SU-DHL-6 (cell line): ENCODE measurements at regions not wholly inside any gene's neighbourhood (a gene's known extent, or its start where the extent isn't known, plus 50 kb on each side); places are given as distances from the start of the nearest gene placed in this dataset.

Source experiments
- H2AFZ ChIP-seq: fragments of 200-600 bp; sonication (generic); 2 replicates; pipeline ENCODE4 v1.6.1; 2014; ENCODE audit warnings: low read depth, mild to moderate bottlenecking, moderate library complexity, mixed read lengths, antibody characterized with exemption, low read length; ENCODE audit not compliant: severe bottlenecking
- H3F3A ChIP-seq: fragments of 200-600 bp; shearing (Covaris generic); 2 replicates; pipeline ENCODE4 v1.6.0; 2016; ENCODE audit warnings: antibody characterized with exemption, mild to moderate bottlenecking; ENCODE audit not compliant: insufficient read depth
- H3K27ac ChIP-seq: fragments of 200-600 bp; sonication (generic); 2 replicates; pipeline ENCODE4 v1.5.1; 2016; ENCODE audit warnings: low read depth, mild to moderate bottlenecking, low read length, moderate library complexity, mixed read lengths
- H3K27me3 ChIP-seq: fragments of 200-600 bp; sonication (generic), shearing (Covaris generic); 2 replicates; pipeline ENCODE4 v1.6.0; 2014; ENCODE audit warnings: mild to moderate bottlenecking, low read length
- H3K36me3 ChIP-seq: fragments of 200-600 bp; sonication (generic); 2 replicates; pipeline ENCODE4 v1.6.1; 2014; ENCODE audit warnings: mild to moderate bottlenecking, low read length, mixed read lengths
- H3K4me2 ChIP-seq: fragments of 300-600, 200-600 bp; shearing (Covaris generic), sonication (generic); 2 replicates; pipeline ENCODE4 v1.6.0; 2014; ENCODE audit warnings: low read length, low read depth, mild to moderate bottlenecking; ENCODE audit not compliant: poor library complexity, severe bottlenecking
- H3K4me3 ChIP-seq: fragments of 200-600 bp; sonication (generic); 2 replicates; pipeline ENCODE4 v1.5.1; 2014; ENCODE audit warnings: antibody characterized with exemption, low read length, mild to moderate bottlenecking, mixed read lengths; ENCODE audit not compliant: insufficient read depth, poor library complexity, severe bottlenecking
- H3K79me2 ChIP-seq: fragments of 200-600 bp; sonication (generic); 2 replicates; pipeline ENCODE4 v1.6.1; 2014; ENCODE audit warnings: mild to moderate bottlenecking, low read length, moderate library complexity; ENCODE audit not compliant: insufficient read depth
- H3K9ac ChIP-seq: fragments of 200-600 bp; sonication (generic); 2 replicates; pipeline ENCODE4 v1.7.0; 2014; ENCODE audit warnings: mild to moderate bottlenecking, low read length
- H3K9me2 ChIP-seq: fragments of 200-600 bp; sonication (generic); replicated peaks from 2 replicates; pipeline ENCODE4 v1.6.1; 2014; ENCODE audit warnings: low read length; ENCODE audit not compliant: insufficient read depth
- H3K9me3 ChIP-seq: fragments of 200-600 bp; sonication (generic); 2 replicates; pipeline ENCODE4 v1.6.1; 2014; ENCODE audit warnings: low read length, mixed read lengths; ENCODE audit not compliant: insufficient read depth
- H4K20me1 ChIP-seq: fragments of 200-600 bp; sonication (generic); 2 replicates; pipeline ENCODE4 v1.6.1; 2014; ENCODE audit warnings: low read depth, mild to moderate bottlenecking, antibody characterized with exemption, low read length, moderate library complexity, mixed read lengths
- EZH2phosphoT487 ChIP-seq: fragments of 200-600 bp; sonication (generic), shearing (Covaris generic); conservative IDR thresholded peaks from 2 replicates; pipeline ENCODE4 v1.6.1; 2018; ENCODE audit warnings: mild to moderate bottlenecking, antibody characterized with exemption, low read length, moderate library complexity, mixed read lengths
- TF ChIP-seq, protein P1 (sequence below): fragments of 200-600 bp; sonication (generic); IDR thresholded peaks from one replicate; pipeline ENCODE4 v1.5.1; 2017; ENCODE audit warnings: antibody characterized with exemption, mild to moderate bottlenecking, low read length, moderate library complexity; ENCODE audit not compliant: insufficient read depth, poor library complexity, severe bottlenecking

DNA sequence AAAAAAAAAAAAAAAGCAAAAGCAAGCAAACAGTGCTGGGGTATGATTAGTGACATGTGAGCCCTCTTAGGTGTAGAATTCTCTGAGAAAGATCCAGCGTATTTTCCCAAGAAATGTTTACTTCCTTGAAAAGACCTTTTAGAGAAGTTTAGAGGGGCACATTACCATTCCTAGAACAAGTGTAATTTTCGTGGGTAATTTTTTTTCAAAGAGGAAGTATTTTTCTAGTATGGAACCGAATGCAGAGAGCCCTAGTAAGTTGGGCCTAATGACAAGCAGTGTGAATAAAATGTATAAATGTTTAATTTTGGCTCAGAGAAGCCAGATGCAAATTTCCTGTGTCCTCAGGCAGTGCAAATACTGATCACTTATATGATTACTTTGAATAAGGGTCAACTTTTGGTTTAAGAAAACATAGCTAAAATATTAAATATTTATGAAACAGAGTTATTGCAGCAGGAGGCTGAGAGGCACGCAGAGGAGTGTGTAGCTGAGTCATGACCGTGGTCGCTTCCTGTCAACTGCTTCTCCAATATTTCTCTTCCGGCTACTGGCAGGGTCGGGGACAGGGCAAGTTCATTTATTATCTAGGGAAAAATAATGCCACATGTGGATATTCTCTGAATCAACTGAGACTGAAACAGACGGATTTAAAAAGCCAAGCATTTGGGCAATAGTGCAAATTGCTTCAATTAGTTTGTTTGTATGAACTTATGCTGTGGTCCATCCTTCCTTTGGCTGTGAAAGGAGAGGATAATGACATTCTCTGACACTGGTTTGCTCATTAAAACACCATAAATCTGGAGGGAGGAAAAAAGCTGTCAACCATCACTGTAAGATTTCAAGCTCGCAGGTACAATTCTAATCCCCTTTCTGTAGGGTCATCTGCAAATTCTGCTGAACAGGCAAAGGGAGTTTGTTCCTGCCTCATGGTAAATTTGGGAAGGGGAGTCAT is 495.2 kb downstream of the GLRX3 start:
- H3K9me2 ChIP-seq = no peaks in the 10 kb centered on the region
- TF ChIP-seq EZH2phosphoT487 = no peak
- H3K4me3 ChIP-seq = no peak overlapping the region
- no peak overlapping the region for H2AFZ ChIP-seq
- no peaks in the 10 kb centered on the region for H3K9me3 ChIP-seq
- H3K27me3 ChIP-seq = no peaks in the 10 kb centered on the region
- no peak overlapping the region for H3K27ac ChIP-seq
- H3K79me2 ChIP-seq = no peaks in the 10 kb centered on the region
- no peak overlapping the region for H3K9ac ChIP-seq
- H3F3A ChIP-seq = no peaks in the 10 kb centered on the region
- H4K20me1 ChIP-seq = no peaks in the 10 kb centered on the region
- no peaks in the 10 kb centered on the region for H3K36me3 ChIP-seq
- no peak overlapping the region for H3K4me2 ChIP-seq

DNA sequence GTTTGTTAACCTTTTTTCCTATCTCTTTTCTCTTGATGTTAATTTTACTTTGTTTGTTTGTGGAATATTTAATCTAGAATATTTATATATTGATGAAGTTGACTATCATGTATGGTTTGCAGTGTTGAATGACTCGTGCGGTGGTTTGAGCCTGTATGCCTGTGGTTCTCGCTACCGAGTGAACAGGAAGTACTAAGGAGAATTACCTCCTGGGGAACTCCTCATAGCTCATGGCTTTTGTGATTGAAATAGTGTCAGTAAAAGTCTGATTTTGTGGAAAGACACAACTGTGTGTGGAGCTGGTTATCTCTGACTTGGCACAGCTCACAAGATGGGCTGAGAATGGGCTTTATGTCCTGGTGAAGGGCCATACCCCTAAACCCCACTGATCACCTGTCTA is 498.6 kb downstream of the GLRX3 start:
- no peak overlapping the region for H3K9ac ChIP-seq
- H3K4me3 ChIP-seq = no peak overlapping the region
- no peaks in the 10 kb centered on the region for H3K9me2 ChIP-seq
- H3K4me2 ChIP-seq = no peak overlapping the region
- no peaks in the 10 kb centered on the region for H3K36me3 ChIP-seq
- H3K27me3 ChIP-seq = no peaks in the 10 kb centered on the region
- H3F3A ChIP-seq = no peaks in the 10 kb centered on the region
- H3K9me3 ChIP-seq = no peaks in the 10 kb centered on the region
- no peak for TF ChIP-seq EZH2phosphoT487
- TF ChIP-seq, protein P1, sequence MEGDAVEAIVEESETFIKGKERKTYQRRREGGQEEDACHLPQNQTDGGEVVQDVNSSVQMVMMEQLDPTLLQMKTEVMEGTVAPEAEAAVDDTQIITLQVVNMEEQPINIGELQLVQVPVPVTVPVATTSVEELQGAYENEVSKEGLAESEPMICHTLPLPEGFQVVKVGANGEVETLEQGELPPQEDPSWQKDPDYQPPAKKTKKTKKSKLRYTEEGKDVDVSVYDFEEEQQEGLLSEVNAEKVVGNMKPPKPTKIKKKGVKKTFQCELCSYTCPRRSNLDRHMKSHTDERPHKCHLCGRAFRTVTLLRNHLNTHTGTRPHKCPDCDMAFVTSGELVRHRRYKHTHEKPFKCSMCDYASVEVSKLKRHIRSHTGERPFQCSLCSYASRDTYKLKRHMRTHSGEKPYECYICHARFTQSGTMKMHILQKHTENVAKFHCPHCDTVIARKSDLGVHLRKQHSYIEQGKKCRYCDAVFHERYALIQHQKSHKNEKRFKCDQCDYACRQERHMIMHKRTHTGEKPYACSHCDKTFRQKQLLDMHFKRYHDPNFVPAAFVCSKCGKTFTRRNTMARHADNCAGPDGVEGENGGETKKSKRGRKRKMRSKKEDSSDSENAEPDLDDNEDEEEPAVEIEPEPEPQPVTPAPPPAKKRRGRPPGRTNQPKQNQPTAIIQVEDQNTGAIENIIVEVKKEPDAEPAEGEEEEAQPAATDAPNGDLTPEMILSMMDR = no peak
- H3K79me2 ChIP-seq = no peaks in the 10 kb centered on the region
- H3K27ac ChIP-seq = no peak overlapping the region
- no peaks in the 10 kb centered on the region for H4K20me1 ChIP-seq
- H2AFZ ChIP-seq = no peak overlapping the region

DNA sequence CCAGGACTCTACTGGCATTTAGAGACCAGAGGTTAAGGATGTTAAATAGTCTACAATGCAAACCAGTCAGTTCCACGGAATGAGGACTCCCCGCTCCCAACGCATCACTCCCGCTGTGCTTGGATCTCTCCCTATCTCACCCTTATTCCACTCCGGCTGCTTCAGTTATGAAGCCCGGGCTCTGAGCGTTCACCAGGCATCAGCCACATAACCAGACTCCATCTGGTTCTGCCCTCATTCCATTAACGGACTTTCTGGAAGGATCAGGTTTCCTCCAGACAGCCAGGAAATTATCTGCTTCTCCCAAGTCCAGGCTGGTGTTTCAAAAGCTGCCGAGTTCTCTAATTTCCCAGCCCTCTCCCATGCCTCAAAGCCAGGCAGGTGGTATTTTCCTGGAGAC is 499.3 kb downstream of the GLRX3 start:
- Histone ChIP-seq H3K9ac (no peak overlapping the region), H3K36me3 (no peaks in the 10 kb centered on the region), H3F3A (no peaks in the 10 kb centered on the region), H3K4me2 (no peak overlapping the region), H3K9me2 (no peaks in the 10 kb centered on the region), H3K27me3 (no peaks in the 10 kb centered on the region), H2AFZ (no peak overlapping the region), H3K9me3 (no peaks in the 10 kb centered on the region), H3K4me3 (no peak overlapping the region), H3K79me2 (no peaks in the 10 kb centered on the region), H4K20me1 (no peaks in the 10 kb centered on the region), H3K27ac (no peak overlapping the region)
- TF ChIP-seq EZH2phosphoT487 = no peak
- TF ChIP-seq, protein P1 = no peak

DNA sequence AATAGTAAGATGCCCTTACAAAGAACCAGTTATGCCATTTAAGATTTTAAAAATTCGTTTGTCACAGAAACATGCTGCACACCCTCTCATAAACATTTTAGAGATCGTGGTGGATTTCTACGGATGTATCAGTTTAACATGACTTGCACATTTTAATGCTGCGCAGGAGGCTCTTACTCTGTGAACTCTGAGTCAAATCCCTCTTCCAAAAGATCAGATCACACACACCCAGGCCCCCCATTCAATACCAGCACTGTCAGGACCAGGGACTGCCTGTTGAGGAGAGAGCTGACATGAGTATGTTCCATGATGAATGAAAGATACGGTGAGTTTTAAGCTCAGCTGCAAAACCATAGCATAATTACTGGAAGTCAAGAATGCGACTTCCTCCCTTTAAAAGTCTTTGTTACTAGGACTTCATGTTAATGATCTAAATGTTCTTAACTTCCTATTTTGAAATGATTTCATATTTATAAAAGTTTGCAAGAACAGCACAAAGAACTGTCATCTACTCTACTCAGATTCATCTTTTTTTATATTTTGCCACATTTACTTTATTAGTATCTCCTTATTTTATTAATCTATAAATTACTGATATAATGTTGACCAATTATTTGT is 500.2 kb downstream of the GLRX3 start:
- no peaks in the 10 kb centered on the region for H4K20me1 ChIP-seq
- H3K9me2 ChIP-seq = no peaks in the 10 kb centered on the region
- no peak overlapping the region for H3K4me2 ChIP-seq
- no peak overlapping the region for H3K9ac ChIP-seq
- no peak for TF ChIP-seq EZH2phosphoT487
- TF ChIP-seq, protein P1 = no peak
- H3K4me3 ChIP-seq = no peak overlapping the region
- H3K9me3 ChIP-seq = no peaks in the 10 kb centered on the region
- no peak overlapping the region for H3K27ac ChIP-seq
- no peaks in the 10 kb centered on the region for H3K79me2 ChIP-seq
- no peak overlapping the region for H2AFZ ChIP-seq
- no peaks in the 10 kb centered on the region for H3K27me3 ChIP-seq
- H3K36me3 ChIP-seq = no peaks in the 10 kb centered on the region
- H3F3A ChIP-seq = no peaks in the 10 kb centered on the region
